ENCODE measurements at regions not wholly inside any gene's neighbourhood (a gene's known extent, or its start where the extent isn't known, plus 50 kb on each side); places are given as distances from the start of the nearest gene placed in this dataset.

GRCh38 chr15:98551936-98552562 lies 96.3 kb upstream of the IGF1R start:
- no peak for TF ChIP-seq PPARA (CRISPR knock-in tag; IDR thresholded peaks at IDR 0.05; ENCODE audit: borderline replicate concordance)
- no peak for TF ChIP-seq ARNTL (CRISPR knock-in tag; IDR thresholded peaks at IDR 0.05; ENCODE audit: borderline replicate concordance, low read depth)
